SK-N-SH treated with all-trans-retinoic acid at 6 μM for 48 hours (cell line): ENCODE measurements at regions not wholly inside any gene's neighbourhood (a gene's known extent, or its start where the extent isn't known, plus 50 kb on each side); places are given as distances from the start of the nearest gene placed in this dataset.

Source experiments
- ATAC-seq: fragments of 200-7000 bp; cut with Tn5 transposase; 3 replicates; pipeline ENCODE4 v1.9.1; 2020; ENCODE audit warnings: mild to moderate bottlenecking, moderate library complexity
- ARNTL ChIP-seq: fragments of 450-650 bp; formaldehyde crosslinking; IDR thresholded peaks from 2 replicates; pipeline ENCODE4 v1.5.0; 2020; ENCODE audit warnings: low read depth, mild to moderate bottlenecking, moderate library complexity, borderline replicate concordance
- CSDC2 ChIP-seq: fragments of 250-450 bp; sonication (Bioruptor Pico); IDR thresholded peaks from 2 replicates; pipeline ENCODE4 v1.5.0; 2020; ENCODE audit warnings: mild to moderate bottlenecking, moderate library complexity
- GLIS3 ChIP-seq: fragments of 250-450 bp; sonication (Bioruptor Pico); IDR thresholded peaks from 2 replicates; pipeline ENCODE4 v1.5.0; 2020; ENCODE audit warnings: mild to moderate bottlenecking, moderate library complexity
- ISL1 ChIP-seq: fragments of 250-450 bp; sonication (Bioruptor Pico); IDR thresholded peaks from 2 replicates; pipeline ENCODE4 v2.1.2; 2022; ENCODE audit warnings: mild to moderate bottlenecking, moderate library complexity
- OSR1 ChIP-seq: fragments of 250-450 bp; sonication (Bioruptor Pico); IDR thresholded peaks from 2 replicates; pipeline ENCODE4 v1.8.0; 2022; ENCODE audit warnings: moderate library complexity, mild to moderate bottlenecking, inconsistent platforms
- PPARA ChIP-seq: fragments of 250-450 bp; sonication (Bioruptor Pico); IDR thresholded peaks from 2 replicates; pipeline ENCODE4 v1.5.0; 2020; ENCODE audit warnings: mild to moderate bottlenecking, borderline replicate concordance
- RARB ChIP-seq: fragments of 250-450 bp; sonication (Bioruptor Pico); IDR thresholded peaks from 2 replicates; pipeline ENCODE4 v1.8.0; 2021; ENCODE audit warnings: mild to moderate bottlenecking, moderate library complexity
- SNAI2 ChIP-seq: fragments of 250-450 bp; sonication (Bioruptor Pico); IDR thresholded peaks from 2 replicates; pipeline ENCODE4 v1.5.0; 2020; ENCODE audit warnings: mild to moderate bottlenecking, moderate library complexity
- TCF4 ChIP-seq: fragments of 250-450 bp; sonication (Bioruptor Pico); IDR thresholded peaks from 2 replicates; pipeline ENCODE4 v1.8.0; 2021; ENCODE audit warnings: mild to moderate bottlenecking, moderate library complexity, borderline replicate concordance
- TOX ChIP-seq: fragments of 250-450 bp; sonication (Bioruptor Pico); IDR thresholded peaks from 2 replicates; pipeline ENCODE4 v1.8.0; 2021; ENCODE audit warnings: mild to moderate bottlenecking, moderate library complexity, borderline replicate concordance
- ZC3H10 ChIP-seq: fragments of 250-450 bp; sonication (Bioruptor Pico); IDR thresholded peaks from 2 replicates; pipeline ENCODE4 v1.5.1; 2021; ENCODE audit warnings: mild to moderate bottlenecking, moderate library complexity
- ZFP30 ChIP-seq: fragments of 450-650 bp; formaldehyde crosslinking; IDR thresholded peaks from 2 replicates; pipeline ENCODE4 v1.5.0; 2022; ENCODE audit warnings: mild to moderate bottlenecking, moderate library complexity
- ZNF565 ChIP-seq: fragments of 450-650 bp; formaldehyde crosslinking; conservative IDR thresholded peaks from 2 replicates; pipeline ENCODE4 v1.5.0; 2020; ENCODE audit warnings: low read depth, mild to moderate bottlenecking, moderate library complexity
- ZNF8 ChIP-seq: fragments of 450-650 bp; formaldehyde crosslinking; IDR thresholded peaks from 2 replicates; pipeline ENCODE4 v1.5.0; 2020; ENCODE audit warnings: mild to moderate bottlenecking, moderate library complexity
- TF ChIP-seq, protein P1 (sequence below): fragments of 250-450 bp; sonication (Bioruptor Pico); IDR thresholded peaks from 2 replicates; pipeline ENCODE4 v1.8.0; 2021; ENCODE audit warnings: low read depth, mild to moderate bottlenecking, moderate library complexity, borderline replicate concordance
- TF ChIP-seq, protein P2 (sequence below): fragments of 250-450 bp; sonication (Bioruptor Pico); IDR thresholded peaks from 2 replicates; pipeline ENCODE4 v1.5.1; 2020; ENCODE audit warnings: low read depth, mild to moderate bottlenecking, moderate library complexity
- TF ChIP-seq, protein P3 (sequence below): fragments of 250-450 bp; sonication (Bioruptor Pico); IDR thresholded peaks from 2 replicates; pipeline ENCODE4 v1.8.0; 2020; ENCODE audit warnings: mild to moderate bottlenecking, moderate library complexity, borderline replicate concordance
- TF ChIP-seq, protein P4 (sequence below): fragments of 250-450 bp; sonication (Bioruptor Pico); IDR thresholded peaks from 2 replicates; pipeline ENCODE4 v1.5.0; 2020; ENCODE audit warnings: mild to moderate bottlenecking, moderate library complexity

DNA sequence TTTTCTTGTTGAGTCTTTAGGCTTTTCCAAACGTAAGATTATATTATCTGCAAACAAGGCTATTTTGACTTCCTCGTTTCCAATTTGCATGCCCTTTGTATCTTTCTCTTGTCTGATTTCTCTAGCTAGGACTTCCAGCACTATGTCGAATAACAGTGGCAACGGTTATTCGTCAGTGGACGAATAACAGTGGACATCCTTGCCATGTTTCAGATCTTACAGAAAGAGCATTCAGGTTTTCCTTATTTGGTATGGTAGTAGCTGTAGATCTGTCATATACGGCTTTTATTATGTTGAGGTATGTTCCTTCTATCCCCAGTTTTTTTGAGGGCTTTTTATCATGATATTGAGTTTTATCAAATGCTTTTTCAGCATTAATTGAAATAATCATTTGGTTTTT is 634.6 kb upstream of the ADGRL3 start (continued):
- TF ChIP-seq, protein P1, sequence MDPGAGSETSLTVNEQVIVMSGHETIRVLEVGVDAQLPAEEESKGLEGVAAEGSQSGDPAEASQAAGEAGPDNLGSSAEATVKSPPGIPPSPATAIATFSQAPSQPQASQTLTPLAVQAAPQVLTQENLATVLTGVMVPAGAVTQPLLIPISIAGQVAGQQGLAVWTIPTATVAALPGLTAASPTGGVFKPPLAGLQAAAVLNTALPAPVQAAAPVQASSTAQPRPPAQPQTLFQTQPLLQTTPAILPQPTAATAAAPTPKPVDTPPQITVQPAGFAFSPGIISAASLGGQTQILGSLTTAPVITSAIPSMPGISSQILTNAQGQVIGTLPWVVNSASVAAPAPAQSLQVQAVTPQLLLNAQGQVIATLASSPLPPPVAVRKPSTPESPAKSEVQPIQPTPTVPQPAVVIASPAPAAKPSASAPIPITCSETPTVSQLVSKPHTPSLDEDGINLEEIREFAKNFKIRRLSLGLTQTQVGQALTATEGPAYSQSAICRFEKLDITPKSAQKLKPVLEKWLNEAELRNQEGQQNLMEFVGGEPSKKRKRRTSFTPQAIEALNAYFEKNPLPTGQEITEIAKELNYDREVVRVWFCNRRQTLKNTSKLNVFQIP (CRISPR knock-in tag) = no peak
- TF ChIP-seq, all 23 proteins: peak for 0

DNA sequence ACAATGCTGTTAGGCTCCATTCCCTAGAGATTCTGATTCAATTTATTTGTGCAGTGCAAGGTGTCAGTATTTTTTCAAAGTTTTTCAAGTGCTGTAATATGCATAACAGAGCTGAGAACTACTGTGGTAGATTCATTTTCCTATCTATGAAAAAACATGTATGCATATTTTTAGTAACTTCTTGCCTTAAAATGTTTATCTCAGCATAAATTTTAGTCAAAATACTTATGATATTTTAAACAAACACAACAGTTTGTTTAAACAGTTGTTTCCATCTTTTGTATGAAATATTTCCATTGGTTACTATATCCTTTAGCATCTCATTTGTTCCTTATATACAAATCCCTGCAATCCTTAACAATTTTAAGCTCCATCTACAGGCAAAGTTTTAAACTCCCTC is 624.8 kb upstream of the ADGRL3 start:
- TF ChIP-seq ZNF565 (no peak), ZC3H10 (CRISPR knock-in tag) (no peak), ZFP30 (CRISPR knock-in tag) (no peak), PPARA (CRISPR knock-in tag) (no peak), CSDC2 (CRISPR knock-in tag) (no peak), ISL1 (no peak), OSR1 (CRISPR knock-in tag) (no peak), TOX (CRISPR knock-in tag) (no peak), SNAI2 (CRISPR knock-in tag) (no peak)
- TF ChIP-seq, protein P2, sequence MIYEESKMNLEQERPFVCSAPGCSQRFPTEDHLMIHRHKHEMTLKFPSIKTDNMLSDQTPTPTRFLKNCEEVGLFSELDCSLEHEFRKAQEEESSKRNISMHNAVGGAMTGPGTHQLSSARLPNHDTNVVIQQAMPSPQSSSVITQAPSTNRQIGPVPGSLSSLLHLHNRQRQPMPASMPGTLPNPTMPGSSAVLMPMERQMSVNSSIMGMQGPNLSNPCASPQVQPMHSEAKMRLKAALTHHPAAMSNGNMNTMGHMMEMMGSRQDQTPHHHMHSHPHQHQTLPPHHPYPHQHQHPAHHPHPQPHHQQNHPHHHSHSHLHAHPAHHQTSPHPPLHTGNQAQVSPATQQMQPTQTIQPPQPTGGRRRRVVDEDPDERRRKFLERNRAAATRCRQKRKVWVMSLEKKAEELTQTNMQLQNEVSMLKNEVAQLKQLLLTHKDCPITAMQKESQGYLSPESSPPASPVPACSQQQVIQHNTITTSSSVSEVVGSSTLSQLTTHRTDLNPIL (CRISPR knock-in tag) = no peak
- no peak for ATAC-seq

DNA sequence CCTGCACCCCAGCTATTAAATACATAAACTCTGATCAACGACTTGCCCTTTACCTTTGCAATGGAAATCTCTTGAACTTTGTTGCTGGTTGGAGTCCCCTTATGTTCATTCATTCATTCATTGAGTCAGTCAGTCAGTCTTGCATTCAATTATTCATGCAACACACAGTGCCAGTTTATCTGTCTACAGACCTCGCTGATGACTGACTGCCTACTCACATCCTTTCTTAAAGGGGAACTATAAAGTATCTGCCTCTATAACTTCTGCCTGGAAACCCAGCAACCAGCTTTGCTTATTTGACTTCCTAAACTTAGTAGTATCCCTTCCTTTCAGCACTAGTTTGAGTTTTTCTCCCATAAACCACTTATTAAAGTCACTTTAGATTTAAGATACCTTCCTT is 620.8 kb upstream of the ADGRL3 start:
- no peak for ATAC-seq
- no peak for TF ChIP-seq ZFP30 (CRISPR knock-in tag)
- no peak for TF ChIP-seq OSR1 (CRISPR knock-in tag)
- TF ChIP-seq, protein P3, sequence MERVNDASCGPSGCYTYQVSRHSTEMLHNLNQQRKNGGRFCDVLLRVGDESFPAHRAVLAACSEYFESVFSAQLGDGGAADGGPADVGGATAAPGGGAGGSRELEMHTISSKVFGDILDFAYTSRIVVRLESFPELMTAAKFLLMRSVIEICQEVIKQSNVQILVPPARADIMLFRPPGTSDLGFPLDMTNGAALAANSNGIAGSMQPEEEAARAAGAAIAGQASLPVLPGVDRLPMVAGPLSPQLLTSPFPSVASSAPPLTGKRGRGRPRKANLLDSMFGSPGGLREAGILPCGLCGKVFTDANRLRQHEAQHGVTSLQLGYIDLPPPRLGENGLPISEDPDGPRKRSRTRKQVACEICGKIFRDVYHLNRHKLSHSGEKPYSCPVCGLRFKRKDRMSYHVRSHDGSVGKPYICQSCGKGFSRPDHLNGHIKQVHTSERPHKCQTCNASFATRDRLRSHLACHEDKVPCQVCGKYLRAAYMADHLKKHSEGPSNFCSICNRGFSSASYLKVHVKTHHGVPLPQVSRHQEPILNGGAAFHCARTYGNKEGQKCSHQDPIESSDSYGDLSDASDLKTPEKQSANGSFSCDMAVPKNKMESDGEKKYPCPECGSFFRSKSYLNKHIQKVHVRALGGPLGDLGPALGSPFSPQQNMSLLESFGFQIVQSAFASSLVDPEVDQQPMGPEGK (CRISPR knock-in tag) = no peak
- no peak for TF ChIP-seq TOX (CRISPR knock-in tag)
- TF ChIP-seq RARB (CRISPR knock-in tag) = no peak
- TF ChIP-seq, protein P2 (CRISPR knock-in tag) = no peak
- TF ChIP-seq, protein P1 (CRISPR knock-in tag) = no peak
- TF ChIP-seq CSDC2 (CRISPR knock-in tag) = no peak
- no peak for TF ChIP-seq GLIS3 (CRISPR knock-in tag)
- TF ChIP-seq ISL1 = no peak
- no peak for TF ChIP-seq TCF4 (CRISPR knock-in tag)
- TF ChIP-seq SNAI2 (CRISPR knock-in tag) = no peak
- TF ChIP-seq ZNF8 (CRISPR knock-in tag) = no peak
- no peak for TF ChIP-seq PPARA (CRISPR knock-in tag)
- no peak for TF ChIP-seq ARNTL (CRISPR knock-in tag)
- TF ChIP-seq, protein P4, sequence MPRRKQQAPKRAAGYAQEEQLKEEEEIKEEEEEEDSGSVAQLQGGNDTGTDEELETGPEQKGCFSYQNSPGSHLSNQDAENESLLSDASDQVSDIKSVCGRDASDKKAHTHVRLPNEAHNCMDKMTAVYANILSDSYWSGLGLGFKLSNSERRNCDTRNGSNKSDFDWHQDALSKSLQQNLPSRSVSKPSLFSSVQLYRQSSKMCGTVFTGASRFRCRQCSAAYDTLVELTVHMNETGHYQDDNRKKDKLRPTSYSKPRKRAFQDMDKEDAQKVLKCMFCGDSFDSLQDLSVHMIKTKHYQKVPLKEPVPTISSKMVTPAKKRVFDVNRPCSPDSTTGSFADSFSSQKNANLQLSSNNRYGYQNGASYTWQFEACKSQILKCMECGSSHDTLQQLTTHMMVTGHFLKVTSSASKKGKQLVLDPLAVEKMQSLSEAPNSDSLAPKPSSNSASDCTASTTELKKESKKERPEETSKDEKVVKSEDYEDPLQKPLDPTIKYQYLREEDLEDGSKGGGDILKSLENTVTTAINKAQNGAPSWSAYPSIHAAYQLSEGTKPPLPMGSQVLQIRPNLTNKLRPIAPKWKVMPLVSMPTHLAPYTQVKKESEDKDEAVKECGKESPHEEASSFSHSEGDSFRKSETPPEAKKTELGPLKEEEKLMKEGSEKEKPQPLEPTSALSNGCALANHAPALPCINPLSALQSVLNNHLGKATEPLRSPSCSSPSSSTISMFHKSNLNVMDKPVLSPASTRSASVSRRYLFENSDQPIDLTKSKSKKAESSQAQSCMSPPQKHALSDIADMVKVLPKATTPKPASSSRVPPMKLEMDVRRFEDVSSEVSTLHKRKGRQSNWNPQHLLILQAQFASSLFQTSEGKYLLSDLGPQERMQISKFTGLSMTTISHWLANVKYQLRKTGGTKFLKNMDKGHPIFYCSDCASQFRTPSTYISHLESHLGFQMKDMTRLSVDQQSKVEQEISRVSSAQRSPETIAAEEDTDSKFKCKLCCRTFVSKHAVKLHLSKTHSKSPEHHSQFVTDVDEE (CRISPR knock-in tag) = no peak
